ENCODE measurements at regions not wholly inside any gene's neighbourhood (a gene's known extent, or its start where the extent isn't known, plus 50 kb on each side); places are given as distances from the start of the nearest gene placed in this dataset.

DNA sequence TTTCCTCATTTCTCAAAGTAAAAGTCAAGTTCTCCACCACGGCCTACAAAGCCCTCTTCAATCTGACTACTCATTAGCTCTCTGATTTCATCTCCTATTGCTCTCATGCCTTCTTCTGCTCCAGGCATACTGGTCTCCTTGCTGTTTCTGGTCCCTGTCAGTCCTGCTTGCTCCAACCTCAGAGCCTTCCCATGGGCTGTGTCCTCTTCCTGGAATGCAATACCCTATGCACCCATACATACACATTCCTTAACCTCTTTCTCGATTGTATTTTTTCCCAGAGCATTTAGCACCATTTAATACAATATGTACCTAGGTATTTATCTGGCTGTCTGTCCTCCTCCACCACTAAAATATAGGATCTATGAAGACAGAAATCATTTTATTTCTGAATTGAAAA is 385.2 kb downstream of the GASK1B start:
- intact Hi-C loops (cut with micrococcal nuclease; ENCODE audit: unreplicated experiment) = no loop called here
- Histone ChIP-seq H3K9me3 (ENCODE audit: insufficient read depth, low read depth) (no peaks in the 10 kb centered on the region), H3K79me2 (ENCODE audit: low read depth) (0 out of 2 replicates have a peak, but pooled peaks cover 4% of the 10 kb centered on the region), H3K4me2 (no peak overlapping the region), H3K9me2 (ENCODE audit: insufficient read depth) (no peaks in the 10 kb centered on the region; the same call in 1 of the 2 replicates), H3F3A (ENCODE audit: insufficient read depth, low read depth) (no peaks in the 10 kb centered on the region), H3K4me1 (replicated peaks; ENCODE audit: insufficient read depth) (no peaks in the 10 kb centered on the region), H3K27ac (no peak overlapping the region), H2AFZ (no peak overlapping the region), H3K36me3 (ENCODE audit: low read depth) (no peaks in the 10 kb centered on the region), H4K20me1 (ENCODE audit: insufficient read depth) (no peaks in the 10 kb centered on the region), H3K27me3 (ENCODE audit: insufficient read depth, low read depth) (no peaks in the 10 kb centered on the region), H3K4me3 (no peak overlapping the region)
- TF ChIP-seq, protein P1, sequence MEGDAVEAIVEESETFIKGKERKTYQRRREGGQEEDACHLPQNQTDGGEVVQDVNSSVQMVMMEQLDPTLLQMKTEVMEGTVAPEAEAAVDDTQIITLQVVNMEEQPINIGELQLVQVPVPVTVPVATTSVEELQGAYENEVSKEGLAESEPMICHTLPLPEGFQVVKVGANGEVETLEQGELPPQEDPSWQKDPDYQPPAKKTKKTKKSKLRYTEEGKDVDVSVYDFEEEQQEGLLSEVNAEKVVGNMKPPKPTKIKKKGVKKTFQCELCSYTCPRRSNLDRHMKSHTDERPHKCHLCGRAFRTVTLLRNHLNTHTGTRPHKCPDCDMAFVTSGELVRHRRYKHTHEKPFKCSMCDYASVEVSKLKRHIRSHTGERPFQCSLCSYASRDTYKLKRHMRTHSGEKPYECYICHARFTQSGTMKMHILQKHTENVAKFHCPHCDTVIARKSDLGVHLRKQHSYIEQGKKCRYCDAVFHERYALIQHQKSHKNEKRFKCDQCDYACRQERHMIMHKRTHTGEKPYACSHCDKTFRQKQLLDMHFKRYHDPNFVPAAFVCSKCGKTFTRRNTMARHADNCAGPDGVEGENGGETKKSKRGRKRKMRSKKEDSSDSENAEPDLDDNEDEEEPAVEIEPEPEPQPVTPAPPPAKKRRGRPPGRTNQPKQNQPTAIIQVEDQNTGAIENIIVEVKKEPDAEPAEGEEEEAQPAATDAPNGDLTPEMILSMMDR (conservative IDR thresholded peaks at IDR 0.05) = no peak
- TF ChIP-seq EZH2 (IDR thresholded peaks at IDR 0.05; ENCODE audit: low read depth) = no peak
- BruUV-seq (replicated peaks) = no TSS peak
- POLR2A ChIA-PET (ENCODE audit: unreplicated experiment) = no interaction called here
- no peak for DNase-seq
- CTCF ChIA-PET = no interaction called here

DNA sequence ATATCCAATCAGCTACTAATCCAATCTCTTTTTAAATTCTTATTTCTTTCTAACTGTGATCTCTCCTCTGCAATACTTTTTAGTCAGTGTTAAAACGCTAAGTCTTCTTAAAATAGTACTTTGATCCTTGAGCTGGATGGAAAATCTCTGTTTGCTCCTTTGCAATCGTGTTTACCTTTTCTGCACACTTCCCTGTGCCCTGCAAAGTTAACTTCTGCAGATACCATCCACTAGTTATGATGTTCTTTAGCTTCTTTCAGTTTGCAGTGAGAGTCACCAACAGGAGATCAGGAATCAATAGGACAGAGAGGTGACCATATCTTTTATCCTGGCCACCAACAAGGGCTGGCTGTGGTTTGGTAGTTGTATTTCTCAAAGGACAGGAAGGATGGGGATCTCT is 391.5 kb downstream of the GASK1B start:
- BruUV-seq (replicated peaks) = no TSS peak
- H3K4me3 ChIP-seq = no peak overlapping the region
- no peaks in the 10 kb centered on the region for H3K9me3 ChIP-seq (ENCODE audit: insufficient read depth, low read depth)
- no peaks in the 10 kb centered on the region for H3K36me3 ChIP-seq (ENCODE audit: low read depth)
- no peaks in the 10 kb centered on the region for H3K79me2 ChIP-seq (ENCODE audit: low read depth)
- no peaks in the 10 kb centered on the region for H4K20me1 ChIP-seq (ENCODE audit: insufficient read depth)
- H3K4me2 ChIP-seq = no peak overlapping the region
- ChIA-PET CTCF (no interaction called here), POLR2A (ENCODE audit: unreplicated experiment) (no interaction called here)
- no peaks in the 10 kb centered on the region for H3K4me1 ChIP-seq (replicated peaks; ENCODE audit: insufficient read depth)
- intact Hi-C loops (cut with micrococcal nuclease; ENCODE audit: unreplicated experiment) = no loop called here
- no peak for DNase-seq
- H2AFZ ChIP-seq = no peak overlapping the region
- H3K27me3 ChIP-seq (ENCODE audit: insufficient read depth, low read depth) = no peaks in the 10 kb centered on the region
- no peaks in the 10 kb centered on the region for H3K9me2 ChIP-seq (ENCODE audit: insufficient read depth)
- TF ChIP-seq EZH2 (IDR thresholded peaks at IDR 0.05; ENCODE audit: low read depth) = no peak
- TF ChIP-seq, protein P1 (conservative IDR thresholded peaks at IDR 0.05) = no peak
- H3K27ac ChIP-seq = no peak overlapping the region
- H3F3A ChIP-seq (ENCODE audit: insufficient read depth, low read depth) = no peaks in the 10 kb centered on the region

DNA sequence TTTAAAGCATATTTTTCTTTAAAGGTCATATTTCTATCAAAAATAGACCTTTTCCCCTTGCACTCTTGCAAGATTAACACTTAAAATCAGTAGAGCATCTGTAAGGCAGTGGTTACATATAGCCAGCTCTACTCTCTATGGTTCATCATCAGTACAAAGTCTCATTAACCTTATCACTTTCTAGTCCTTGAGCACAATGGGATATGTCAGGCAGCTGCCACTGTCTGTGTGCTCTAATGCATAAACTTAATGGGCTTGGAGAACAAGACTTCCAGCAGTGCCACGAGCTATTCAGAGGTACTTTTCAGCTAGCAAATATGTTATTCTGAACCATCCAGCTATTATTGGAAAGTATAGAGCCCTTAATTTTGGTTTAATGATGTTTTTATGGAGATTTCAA is 393.7 kb downstream of the GASK1B start:
- Histone ChIP-seq H3K4me1 (replicated peaks; ENCODE audit: insufficient read depth) (no peaks in the 10 kb centered on the region), H2AFZ (no peak overlapping the region), H4K20me1 (ENCODE audit: insufficient read depth) (no peaks in the 10 kb centered on the region), H3F3A (ENCODE audit: insufficient read depth, low read depth) (no peaks in the 10 kb centered on the region), H3K79me2 (ENCODE audit: low read depth) (peaks cover 4% of the 10 kb centered on the region; the same call in 1 of the 2 replicates), H3K27ac (no peak overlapping the region), H3K4me2 (no peak overlapping the region), H3K9me3 (ENCODE audit: insufficient read depth, low read depth) (no peaks in the 10 kb centered on the region), H3K36me3 (ENCODE audit: low read depth) (no peaks in the 10 kb centered on the region), H3K27me3 (ENCODE audit: insufficient read depth, low read depth) (no peaks in the 10 kb centered on the region), H3K4me3 (no peak overlapping the region), H3K9me2 (ENCODE audit: insufficient read depth) (no peaks in the 10 kb centered on the region)
- intact Hi-C loops (cut with micrococcal nuclease; ENCODE audit: unreplicated experiment) = no loop called here
- ChIA-PET POLR2A (ENCODE audit: unreplicated experiment) (no interaction called here), CTCF (no interaction called here)
- TF ChIP-seq, protein P1 (conservative IDR thresholded peaks at IDR 0.05) = no peak
- no peak for TF ChIP-seq EZH2 (IDR thresholded peaks at IDR 0.05; ENCODE audit: low read depth)
- no peak for DNase-seq
- no TSS peak for BruUV-seq (replicated peaks)

Data from PC-9 (cell line).